HG03460 (cell line): ENCODE measurements at regions not wholly inside any gene's neighbourhood (a gene's known extent, or its start where the extent isn't known, plus 50 kb on each side); places are given as distances from the start of the nearest gene placed in this dataset.
"Not testable (repeated sequence)": the region's sequence is repeated elsewhere in the genome, so short reads cannot be mapped to it uniquely, and the experiment has no call there.

ENCODE experiments used
- ATAC-seq: cut with Tn5 transposase; IDR thresholded peaks from one replicate; pipeline ENCODE4 v1.9.1; 2021; ENCODE audit not compliant: unreplicated experiment

DNA sequence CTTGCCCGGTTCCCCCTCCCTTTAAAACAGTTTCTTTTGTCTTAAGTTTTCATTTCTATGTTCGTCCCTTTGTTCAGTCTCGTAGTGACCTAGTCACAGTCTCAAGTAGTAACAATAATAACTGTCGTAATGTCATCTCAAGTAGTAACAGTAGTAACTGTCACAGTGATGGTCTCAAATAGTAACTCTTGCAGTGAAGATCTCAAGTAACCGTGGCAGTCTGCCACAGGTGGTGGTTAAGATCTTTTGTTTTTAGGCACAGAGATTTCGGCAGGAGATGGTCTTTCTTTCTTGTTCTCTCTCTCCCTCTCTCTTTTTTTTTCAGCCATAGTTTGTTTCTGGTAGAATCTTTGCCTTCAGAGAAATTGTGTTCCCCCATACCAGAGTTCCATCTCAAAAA, 656.0 kb upstream of the SGO1 start:
- no peak for ATAC-seq

DNA sequence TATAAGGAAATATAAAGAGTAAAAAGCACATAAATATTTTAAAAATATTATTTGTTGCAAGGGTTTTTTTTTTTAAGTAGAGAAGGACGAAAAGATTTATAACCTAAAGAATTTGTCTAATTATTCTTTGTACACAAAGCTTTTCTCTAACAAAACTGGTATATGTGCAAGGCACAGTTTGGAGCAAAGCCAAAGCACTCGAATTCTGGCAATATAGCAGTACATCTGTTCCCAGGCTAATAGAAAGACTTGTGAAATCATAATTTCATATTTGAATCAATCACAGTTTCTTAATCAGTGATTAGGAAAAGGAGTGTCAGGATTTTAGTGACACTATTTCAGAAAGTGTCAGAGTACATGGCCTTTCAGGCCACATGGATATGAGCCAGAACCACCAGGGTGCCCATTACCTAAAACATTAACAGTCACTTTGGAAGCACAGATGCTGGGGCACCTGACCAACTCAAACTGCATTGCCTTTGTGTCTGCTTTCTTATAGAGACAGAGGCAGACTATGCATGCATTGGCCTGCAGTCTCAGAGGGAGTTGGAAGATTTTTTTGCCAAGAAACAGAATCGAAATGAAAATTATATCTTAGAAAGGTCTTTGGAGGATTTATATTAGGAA, 651.8 kb upstream of the SGO1 start:
- ATAC-seq, result no peak

DNA sequence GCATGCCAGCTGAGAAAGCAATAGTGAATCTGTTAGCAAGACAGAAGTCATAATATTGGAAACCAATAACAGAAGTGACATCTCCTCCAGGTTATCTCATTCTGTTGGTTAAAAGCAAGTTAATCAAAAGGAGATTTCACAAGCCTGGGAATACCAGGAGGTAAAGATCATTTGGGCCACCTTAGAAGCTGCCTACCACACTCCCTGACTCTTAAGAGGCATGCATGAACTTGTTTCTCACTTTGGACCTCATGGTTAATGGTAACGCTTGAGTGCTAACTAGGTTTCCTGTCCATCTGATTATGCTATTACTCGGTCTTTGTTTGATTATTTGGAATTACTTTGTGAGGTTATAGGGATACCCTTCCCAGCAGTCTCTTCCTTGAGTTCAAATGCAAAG, 650.8 kb upstream of the SGO1 start:
- no peak for ATAC-seq

DNA sequence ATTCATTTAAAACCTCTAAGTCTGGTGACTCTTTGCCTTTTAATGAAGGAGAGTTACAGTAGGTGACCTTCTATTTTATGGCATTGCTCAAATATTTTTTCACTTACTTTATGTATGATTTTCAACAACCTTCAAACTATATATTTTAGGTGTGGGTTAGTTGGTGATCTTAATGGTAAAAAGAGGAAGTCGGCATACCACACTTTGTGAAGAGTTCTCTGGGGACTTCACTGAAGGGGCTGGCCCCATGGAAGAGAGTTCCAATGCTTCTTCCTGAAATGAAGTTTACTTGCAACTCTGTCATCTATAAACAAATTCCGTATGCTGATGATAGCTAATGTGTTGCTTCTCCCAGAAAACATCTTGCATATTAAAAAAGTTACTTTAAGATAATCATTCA, 647.0 kb upstream of the SGO1 start:
- no peak for ATAC-seq

DNA sequence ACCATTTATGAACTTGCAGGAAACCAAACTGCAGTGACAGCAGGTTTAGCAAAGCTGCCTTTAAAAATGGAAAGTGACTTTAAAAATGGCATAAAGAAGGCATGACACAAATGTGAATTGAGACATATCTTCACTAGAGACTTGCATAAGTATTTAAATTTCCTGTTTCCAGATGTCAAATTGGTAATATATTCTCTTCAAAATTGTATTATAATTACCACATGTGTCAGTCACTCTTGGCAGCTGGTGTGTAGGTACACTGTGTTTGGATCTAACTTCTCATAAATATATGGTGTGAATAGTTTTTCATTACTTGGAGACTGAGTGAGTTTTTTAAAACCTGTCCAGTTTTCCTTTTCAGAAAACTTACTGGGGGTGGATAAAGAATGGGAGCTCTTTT, 636.2 kb upstream of the SGO1 start:
- ATAC-seq, result no peak

DNA sequence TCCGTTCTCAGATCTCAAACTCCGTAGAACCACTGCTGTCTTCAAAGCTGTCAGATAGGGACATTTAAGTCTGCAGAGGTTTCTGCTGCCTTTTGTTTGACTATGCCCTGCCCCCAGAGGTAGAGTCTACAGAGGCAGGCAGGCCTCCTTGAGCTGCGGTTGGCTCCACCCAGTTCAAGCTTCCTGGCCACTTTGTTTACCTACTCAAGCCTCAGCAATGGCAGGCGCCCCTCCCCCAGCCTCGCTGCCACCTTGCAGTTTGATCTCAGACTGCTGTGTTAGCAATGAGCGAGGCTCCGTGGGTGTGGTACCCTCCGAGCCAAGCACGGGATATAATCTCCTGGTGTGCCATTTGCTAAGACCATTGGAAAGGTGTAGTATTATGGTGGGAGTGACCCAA, 634.9 kb upstream of the SGO1 start:
- not testable (repeated sequence) for ATAC-seq

DNA sequence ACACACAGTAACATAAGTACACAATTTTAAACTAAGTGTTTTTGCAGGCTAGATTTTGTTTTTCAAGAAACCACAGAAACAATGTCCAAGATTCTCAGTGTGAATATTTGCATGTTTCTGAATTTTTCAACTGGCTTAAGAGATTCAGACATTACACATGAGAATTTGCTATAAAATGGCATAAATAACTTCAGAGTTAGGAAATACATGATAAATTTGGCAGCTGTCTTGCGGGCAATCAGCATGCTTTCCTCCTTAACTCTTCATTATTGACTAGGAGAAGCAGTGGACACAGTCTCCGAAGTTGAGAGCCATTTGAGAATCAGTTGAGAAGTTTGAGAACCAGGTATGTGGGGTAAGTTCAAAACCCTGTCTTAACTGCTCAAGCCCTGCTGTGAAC, 625.6 kb upstream of the SGO1 start:
- ATAC-seq, result no peak

DNA sequence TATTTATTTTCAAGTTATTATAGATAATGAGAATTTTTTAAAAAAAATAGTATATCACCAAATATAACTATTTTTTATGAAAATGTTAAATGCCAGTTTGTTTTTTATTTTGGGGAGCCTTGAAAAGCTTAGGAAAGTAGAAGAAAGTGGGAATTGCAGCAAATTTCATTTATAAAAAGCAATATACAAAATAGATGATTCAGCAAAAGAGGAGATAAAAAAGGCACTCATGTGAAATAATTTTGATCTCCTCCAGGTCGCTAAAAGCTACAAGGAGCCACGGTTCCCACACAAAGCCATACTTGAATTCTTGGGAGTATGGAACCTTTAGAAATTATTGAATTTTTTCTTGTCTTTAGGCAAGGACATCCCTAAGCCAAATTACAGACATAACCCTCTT, 625.0 kb upstream of the SGO1 start:
- ATAC-seq, result no peak

DNA sequence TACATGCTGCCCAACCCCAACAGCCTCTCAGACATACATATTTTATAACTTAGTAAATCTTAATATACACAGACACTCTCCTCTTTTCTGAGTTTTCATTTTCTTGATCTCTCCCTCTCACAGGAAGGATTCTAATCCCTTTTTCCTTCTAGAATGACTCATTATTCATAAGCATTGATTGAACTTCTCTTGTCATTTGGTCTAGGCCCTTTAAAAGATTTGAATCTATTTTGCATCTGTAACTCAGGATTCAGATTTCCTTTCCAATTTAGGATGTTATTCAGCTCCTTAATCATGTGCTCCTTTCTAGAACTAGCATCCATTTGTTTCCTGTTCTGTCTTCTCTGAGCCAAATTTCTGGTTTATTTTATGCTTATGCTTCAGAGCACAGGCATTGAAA, 624.5 kb upstream of the SGO1 start:
- ATAC-seq, result no peak

DNA sequence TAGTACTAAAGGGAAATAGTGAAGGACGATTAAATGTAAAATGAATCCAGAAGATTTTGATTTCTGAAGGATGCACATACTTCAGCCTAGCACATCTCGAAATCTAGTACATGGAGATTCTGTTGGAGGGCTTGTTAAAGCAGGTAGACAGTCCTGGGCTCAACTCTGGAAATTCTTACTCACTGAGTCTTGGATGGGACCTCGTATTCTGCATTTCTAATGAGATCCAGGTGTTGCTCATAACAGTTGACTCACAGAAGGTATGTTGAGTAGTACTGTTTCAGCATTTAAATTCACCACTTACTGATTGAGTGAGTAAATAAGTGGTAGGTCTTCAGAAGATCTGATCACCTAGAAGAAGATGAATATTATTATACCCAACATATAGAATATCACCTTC, 623.4 kb upstream of the SGO1 start:
- ATAC-seq, result no peak

DNA sequence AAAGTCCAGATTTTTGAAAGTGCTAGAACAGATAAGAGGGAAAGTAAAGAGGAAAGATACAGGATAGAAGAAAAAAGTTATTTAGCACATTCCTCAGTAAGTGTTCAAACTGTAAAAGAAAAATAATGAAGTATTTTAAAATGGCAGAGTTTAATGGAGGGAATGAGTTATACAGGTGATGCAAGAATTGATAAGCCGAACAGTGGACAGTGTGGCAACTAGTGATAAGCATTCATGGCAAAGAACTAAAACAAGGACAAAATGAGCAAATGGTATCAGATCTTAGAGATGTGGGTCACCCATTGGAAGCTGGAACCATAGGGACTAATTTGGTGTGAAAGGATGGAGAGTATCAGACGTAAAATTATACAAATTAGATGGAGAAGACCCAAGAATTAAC, 622.9 kb upstream of the SGO1 start:
- ATAC-seq, result no peak

DNA sequence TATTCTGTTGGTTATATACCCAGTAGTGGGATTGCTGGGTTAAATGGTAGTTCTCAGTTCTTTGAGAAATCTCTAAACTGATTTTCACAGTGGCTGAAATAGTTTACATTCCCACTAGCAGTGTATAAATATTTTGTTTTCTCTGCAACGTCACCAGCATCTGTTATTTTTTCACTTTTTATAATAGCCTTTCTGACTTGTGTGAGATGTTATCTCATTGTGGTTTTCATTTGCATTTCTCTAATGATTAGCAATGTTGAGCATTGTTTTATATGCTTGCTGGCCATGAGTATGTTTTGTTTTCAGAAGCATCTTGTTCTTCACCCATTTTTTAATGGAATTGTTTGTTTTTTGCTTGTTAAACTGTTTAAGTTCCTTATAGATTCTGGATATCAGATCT, 612.7 kb upstream of the SGO1 start:
- ATAC-seq, result no peak

DNA sequence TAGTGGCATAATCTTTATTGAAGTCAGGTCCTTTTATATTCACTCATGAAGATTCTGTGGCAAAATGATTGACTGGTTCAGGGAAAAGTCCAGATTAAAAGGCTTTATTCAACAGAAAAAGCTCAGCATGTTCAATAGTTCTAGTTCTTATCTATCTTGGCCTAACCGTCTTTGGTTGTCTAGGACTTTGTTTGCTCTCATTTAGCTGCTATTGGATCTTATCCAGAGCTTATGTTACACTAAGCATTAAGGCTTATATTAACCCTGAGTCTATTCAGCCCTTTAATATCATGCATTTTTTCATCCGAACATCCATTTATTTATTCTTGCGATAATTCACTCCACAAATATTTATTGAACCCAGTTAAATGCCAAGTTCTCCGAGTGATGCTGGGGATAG, 601.0 kb upstream of the SGO1 start:
- ATAC-seq, result no peak

DNA sequence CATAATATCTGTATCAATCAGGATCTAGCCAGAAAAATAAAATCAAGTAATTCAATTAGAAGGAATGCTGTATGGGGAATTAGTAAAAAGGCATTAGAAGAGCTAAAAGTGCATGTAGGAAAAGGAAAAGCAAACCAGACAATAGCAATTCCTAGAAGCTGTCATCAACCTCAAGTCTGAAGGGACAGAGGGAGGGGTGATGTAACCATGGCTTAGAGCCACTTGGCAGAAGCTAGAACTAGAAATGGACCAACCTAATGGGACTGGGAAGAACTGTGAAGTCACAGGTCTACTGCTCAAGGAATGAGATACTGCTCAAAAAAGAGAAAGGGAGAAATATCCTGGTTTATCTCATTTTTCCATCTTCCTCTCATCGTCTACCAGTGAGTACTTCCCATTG, 590.7 kb upstream of the SGO1 start:
- ATAC-seq, result no peak

DNA sequence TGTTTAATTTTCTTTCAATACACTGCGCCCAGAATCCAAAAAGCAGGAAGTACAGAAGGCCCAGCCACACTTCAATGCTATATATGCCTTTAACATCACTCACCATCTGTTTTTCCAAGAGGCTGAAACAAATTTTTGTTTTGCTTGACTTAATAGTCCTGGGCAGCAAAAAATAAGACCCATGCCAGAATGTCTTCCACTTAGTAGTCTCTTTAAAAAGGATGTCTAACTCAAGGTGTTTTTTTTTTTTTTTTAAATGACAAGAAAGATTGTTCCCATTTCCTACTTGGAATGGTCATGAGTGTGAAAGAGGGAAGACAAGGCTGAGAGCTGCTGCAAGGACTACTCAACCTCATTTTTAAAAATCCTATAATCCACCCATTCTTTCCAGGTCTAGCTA, 590.3 kb upstream of the SGO1 start:
- no peak for ATAC-seq

DNA sequence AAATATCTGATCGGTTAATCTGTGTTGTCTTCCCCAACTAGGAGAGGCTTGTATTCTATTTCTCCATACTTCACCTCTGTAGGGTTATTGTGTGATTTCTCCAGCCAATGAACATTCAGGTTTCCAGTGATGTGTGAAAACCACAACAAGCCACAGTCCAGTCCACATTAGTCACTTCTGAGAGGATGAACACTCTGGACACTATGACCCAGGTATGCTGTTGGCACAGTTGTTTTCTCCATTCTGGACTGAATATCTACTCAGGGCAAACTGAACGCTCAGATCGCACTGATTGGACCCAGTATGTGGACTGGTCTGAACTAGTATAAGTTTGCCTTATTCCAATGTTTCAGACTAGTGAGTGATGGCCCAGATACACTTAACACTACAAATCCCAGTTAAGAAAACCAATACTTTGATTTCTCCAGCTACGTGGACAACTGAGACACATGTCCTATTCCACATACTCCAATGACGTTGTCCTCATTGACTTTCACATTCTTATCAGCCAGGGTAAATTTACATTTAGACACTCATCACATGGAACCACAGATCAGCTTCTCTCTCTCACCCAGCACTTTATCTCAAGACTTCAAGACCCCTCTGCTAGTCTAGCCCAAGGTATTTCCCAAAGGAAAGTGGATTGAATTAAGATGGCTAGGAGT, 587.4 kb upstream of the SGO1 start:
- ATAC-seq, result no peak

DNA sequence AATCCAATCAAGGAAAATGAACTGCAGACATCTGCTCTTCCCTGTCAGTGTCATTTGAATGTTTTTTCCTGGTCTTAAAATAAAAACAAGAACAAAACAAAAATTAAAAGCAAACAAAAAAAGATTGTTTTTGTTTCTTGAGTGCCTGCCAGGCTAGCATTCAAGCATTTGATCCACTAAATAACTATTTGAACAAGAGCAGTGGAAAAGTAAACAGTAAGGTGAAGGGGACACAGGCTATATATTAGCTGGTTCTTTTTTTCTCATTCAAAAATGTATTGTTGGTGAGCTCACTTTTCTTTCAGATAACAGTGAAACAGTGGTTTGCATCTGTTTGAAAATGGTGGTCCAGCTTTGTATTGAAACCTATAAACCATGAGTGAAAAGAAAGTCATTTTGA, 586.9 kb upstream of the SGO1 start:
- ATAC-seq, result no peak

DNA sequence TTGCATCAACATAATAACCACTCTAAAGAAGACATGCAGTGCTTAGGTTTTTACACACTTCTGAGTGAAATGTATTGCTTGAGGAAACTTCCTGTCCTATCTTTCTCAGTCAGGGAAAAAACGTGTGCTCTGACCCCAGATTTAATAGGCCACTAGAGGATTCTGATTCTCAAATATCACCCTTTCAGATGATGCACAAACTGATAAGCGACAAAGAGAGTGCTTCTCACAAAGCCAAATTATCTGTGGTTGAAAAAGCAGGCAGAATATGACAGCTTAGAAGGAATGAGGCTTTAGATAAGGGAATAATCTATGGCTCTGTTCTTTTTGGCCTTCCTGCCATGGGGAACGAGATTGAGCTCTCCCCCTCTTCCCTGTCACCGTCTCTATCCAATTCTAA, 583.4 kb upstream of the SGO1 start:
- ATAC-seq, result no peak

DNA sequence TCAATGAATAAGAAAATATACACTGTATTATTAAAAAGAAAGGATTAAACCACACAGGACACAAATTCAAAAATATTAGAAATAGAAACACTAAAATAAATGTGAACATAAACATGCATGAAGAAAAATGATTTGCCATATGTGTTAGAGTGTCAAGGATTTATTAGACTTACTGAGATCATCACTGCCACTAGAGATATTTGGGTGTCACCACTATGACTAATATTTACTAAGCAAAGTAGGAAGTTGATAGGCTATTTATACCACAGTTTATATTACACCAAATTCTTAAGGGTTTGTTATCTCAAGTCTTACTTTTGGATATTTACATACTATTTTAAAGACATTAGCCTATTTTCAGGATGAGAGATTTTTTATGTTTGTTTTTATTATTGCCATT, 575.0 kb upstream of the SGO1 start:
- ATAC-seq, result no peak

DNA sequence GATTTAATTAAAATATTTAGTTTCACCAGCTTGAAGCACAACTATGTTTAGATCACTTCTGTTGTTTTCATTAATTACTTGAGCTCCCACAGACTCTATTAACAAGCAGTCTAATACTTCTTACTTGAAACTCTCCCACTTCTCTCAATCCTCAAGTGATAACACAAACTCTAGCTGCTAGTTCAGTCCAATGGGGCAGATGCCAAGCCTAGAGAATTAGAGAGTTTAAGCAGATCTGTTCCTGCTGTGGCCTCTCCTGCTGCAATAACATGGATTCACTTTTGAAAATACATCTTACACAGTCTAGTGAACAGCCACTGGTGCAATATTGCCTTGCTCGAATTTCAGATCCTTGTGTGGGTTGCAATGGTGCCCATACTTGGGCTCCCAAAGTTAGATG, 566.4 kb upstream of the SGO1 start:
- ATAC-seq, result no peak

DNA sequence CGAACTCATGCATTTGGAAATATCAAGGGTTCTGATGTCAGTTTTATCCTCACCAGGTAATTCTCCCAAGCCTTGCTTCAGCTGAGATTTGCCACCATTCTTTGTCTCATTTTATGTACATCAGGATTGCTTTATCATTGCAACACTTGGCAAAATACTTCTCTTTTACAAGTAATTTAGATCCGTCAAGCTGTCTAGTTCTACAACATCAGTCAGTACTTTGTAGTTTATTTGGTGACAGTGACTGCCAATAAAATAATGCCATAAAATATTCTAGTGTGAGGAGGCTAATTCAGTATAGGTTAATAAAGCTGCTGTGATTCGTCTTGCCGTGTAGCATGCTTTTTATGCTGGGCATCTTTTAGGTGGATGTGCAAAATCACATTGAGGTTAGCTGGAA, 565.3 kb upstream of the SGO1 start:
- no peak for ATAC-seq

DNA sequence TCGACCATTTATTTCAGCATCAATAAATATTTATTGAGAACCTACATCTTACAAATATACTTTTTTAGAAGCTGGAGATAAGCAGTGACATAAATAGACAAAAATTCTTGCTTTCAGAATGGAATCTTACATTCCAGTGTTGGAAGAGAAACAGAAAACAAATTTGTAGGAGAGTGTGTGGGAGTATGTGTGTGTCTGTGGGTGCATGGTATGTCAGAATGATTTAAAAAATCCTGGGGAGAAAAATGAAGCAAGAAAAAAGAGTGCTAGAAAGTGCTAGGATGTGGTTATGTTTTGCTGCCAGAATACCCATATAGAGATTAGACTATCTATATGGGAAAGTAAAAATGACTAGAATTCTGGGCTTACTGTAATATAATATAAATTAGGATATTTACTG, 561.7 kb upstream of the SGO1 start:
- no peak for ATAC-seq

DNA sequence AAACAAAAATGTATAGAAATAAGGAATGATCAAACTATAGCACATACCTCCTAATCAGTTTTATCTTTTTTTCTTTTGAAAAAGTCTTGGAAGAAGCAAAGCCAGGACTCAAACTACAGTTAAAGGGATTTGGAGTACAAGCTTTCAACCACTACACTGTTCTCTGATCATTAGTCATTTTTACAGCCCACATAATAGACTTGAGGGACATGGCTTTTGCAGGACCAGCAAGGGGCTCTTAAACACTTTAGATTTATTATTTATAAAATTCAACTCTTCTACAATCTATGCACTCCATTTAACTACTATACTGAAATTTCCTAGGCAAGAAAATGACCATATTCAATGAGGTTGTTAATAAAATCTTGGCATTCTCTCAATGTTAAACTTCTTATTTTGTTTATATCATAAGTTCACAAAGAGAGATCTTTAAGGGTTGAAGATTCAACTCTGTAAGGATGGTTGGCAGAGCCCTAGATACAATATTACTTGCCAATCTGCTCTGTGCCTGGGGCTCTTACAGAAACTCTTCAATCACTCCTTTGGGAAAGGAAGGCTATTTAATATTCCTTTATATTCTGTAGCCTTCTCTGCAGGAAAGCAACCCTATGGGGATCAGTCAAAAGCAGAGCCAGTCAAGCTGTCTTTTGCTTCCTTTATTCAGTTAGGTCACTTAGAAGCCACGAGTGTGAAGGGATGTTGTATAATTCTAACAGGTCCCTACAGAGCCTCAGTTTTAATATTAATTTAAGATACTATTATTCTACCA, 557.7 kb upstream of the SGO1 start:
- no peak for ATAC-seq
